Lower leg skin (tissue), 4 donors: ENCODE measurements at regions not wholly inside any gene's neighbourhood (a gene's known extent, or its start where the extent isn't known, plus 50 kb on each side); places are given as distances from the start of the nearest gene placed in this dataset.

Source experiments
- DNase-seq, 2 donors: peaks; one replicate each; pipeline ENCODE4 v3.0.0-alpha.2; 2019; ENCODE audit warnings: low spot score in 2 of 2
- H3K4me3 ChIP-seq: fragments of 200-600 bp; sonication (generic); 2 replicates; pipeline ENCODE4 v1.5.1; 2017; ENCODE audit warnings: mild to moderate bottlenecking, low read depth; ENCODE audit not compliant: poor library complexity, severe bottlenecking
- POLR2A ChIP-seq, 2 donors: fragments of 450-650 bp; IDR thresholded peaks; one replicate each; pipeline ENCODE4 v1.6.1; 2016 to 2017; ENCODE audit warnings: antibody characterized with exemption in 2 of 2, mild to moderate bottlenecking in 1 of 2, moderate library complexity in 1 of 2
- WGBS, 2 donors: methylation state at CpG; one replicate each; pipeline ENCODE4 v1.1.5; 2018; 5-methylcytosine and 5-hydroxymethylcytosine counted together
- intact Hi-C: fragments of 100-400 bp; cut with DNase I; formaldehyde crosslinking; loops from one replicate; pipeline ENCODE4 v1.15.0; 2023; ENCODE audit warnings: low total_unique reads
- TF ChIP-seq, protein P1 (sequence below), 3 donors: fragments of 450-650 bp; IDR thresholded peaks; one replicate each; pipeline ENCODE4 v1.5.1; 2016; ENCODE audit warnings: antibody characterized with exemption in 3 of 3, mild to moderate bottlenecking in 3 of 3, moderate library complexity in 2 of 3

DNA sequence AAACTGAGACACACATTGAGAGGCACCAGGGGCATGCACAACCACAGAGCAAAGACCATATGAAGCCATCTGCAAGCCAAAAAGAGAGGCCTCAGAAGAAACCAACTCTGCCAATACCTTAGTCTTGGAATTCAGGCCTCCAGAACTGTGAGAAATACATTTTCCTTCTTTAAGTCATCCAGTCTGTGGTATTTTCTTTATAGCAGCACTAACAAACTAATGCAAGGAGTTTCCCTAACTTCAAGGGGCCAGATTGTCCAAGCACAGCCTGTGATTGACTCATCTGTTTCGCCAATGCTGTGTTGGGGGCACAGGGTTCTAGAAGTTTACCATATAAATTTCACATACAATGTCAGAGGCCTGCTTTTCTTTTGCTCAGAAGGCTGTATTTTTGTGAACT is 364.6 kb downstream of the GJA1 start:
- 82 to 89% methylated on average over 1 of the region's 1 CpG for WGBS, 2 donors
- intact Hi-C loops: no loop called here
- no peak for DNase-seq
- H3K4me3 ChIP-seq: no peak overlapping the region
- no peak for TF ChIP-seq POLR2A (IDR thresholded peaks at IDR 0.05)
- TF ChIP-seq, protein P1, sequence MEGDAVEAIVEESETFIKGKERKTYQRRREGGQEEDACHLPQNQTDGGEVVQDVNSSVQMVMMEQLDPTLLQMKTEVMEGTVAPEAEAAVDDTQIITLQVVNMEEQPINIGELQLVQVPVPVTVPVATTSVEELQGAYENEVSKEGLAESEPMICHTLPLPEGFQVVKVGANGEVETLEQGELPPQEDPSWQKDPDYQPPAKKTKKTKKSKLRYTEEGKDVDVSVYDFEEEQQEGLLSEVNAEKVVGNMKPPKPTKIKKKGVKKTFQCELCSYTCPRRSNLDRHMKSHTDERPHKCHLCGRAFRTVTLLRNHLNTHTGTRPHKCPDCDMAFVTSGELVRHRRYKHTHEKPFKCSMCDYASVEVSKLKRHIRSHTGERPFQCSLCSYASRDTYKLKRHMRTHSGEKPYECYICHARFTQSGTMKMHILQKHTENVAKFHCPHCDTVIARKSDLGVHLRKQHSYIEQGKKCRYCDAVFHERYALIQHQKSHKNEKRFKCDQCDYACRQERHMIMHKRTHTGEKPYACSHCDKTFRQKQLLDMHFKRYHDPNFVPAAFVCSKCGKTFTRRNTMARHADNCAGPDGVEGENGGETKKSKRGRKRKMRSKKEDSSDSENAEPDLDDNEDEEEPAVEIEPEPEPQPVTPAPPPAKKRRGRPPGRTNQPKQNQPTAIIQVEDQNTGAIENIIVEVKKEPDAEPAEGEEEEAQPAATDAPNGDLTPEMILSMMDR (IDR thresholded peaks at IDR 0.05): no peak

DNA sequence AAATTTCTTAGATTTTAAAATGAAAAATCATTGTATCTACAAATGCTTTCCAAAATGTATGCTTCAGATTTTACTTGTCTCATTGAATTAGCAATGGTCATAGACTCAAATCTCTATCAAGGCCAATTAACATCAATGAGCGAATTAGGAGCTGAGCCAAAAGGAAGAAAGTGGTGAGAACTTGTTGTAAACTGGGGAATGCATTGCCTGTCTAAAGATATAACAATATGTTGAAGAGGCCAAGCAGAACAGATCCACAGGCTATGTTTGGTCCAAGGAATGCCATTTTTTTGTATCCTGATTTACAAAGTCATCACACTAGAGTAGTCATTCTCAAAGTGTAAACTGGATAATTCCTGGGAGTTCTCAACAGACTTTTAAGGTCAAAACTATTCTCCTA is 370.7 kb downstream of the GJA1 start:
- no peak for DNase-seq
- intact Hi-C loops: no loop called here
- WGBS, 2 donors: 93 to 94% methylated on average over 1 of the region's 1 CpG
- H3K4me3 ChIP-seq: no peak overlapping the region
- no peak for TF ChIP-seq POLR2A (IDR thresholded peaks at IDR 0.05)
- TF ChIP-seq, protein P1 (IDR thresholded peaks at IDR 0.05): no peak

DNA sequence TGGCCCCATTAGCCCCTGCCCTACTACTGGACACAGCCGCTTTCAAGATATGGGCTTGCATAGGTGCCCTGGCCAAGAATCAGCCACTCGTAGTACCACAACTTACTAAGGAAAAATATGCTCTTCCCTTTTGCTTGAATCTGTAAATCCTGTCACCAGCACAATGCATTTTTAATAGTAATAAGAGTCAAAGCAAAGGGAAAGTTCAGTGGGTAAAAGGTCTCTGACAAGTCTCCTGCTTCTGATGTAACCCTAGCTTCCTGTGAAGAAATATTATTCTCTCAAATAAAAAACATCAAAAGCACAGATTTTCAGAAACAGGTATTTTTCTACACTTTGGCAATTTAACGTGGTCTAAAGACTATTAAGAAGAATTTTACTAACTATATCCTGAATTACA is 373.8 kb downstream of the GJA1 start:
- DNase-seq: no peak
- 90 to 91% methylated on average over 3 of the region's 3 CpGs for WGBS, 2 donors
- intact Hi-C loops: no loop called here
- H3K4me3 ChIP-seq: no peak overlapping the region
- TF ChIP-seq, protein P1 (IDR thresholded peaks at IDR 0.05): no peak
- TF ChIP-seq POLR2A (IDR thresholded peaks at IDR 0.05): no peak

- DNase-seq: no peak
- intact Hi-C loops: no loop called here
- WGBS, 2 donors: 80% methylated on average over 7 of the region's 7 CpGs
- TF ChIP-seq POLR2A (IDR thresholded peaks at IDR 0.05): no peak
- no peak overlapping the region for H3K4me3 ChIP-seq
These were observed 374.9 kb downstream of the GJA1 start for GRCh38 chr6:121810158-121811032.

DNA sequence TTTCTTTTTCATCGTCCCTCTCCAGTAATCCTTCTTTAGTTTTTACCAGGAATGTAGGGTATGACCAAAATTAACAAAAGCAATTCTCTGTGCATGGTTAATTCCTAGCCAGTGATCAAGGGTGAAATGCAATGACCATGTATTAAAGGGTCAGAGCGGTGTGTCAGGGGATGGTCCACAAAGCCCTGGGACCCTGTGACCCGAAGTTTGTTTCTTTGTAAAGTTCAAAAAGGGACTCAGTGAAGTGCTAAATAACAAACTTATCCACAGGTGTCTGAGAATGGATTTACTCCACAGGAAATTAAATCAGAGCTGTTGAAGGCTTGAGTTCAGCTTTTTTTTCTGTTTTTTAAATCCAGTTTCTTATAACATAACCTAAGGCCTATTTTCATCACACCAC is 375.7 kb downstream of the GJA1 start:
- WGBS, 2 donors: 89 to 92% methylated on average over 3 of the region's 3 CpGs
- TF ChIP-seq, protein P1 (IDR thresholded peaks at IDR 0.05): no peak
- TF ChIP-seq POLR2A (IDR thresholded peaks at IDR 0.05): no peak
- intact Hi-C loops: no loop called here
- DNase-seq: no peak
- no peak overlapping the region for H3K4me3 ChIP-seq

GRCh38 chr6:121816361-121816760 is 380.9 kb downstream of the GJA1 start:
- intact Hi-C loops: no loop called here
- DNase-seq: no peak
- 47 to 53% methylated on average over 4 of the region's 4 CpGs for WGBS, 2 donors
- no peak overlapping the region for H3K4me3 ChIP-seq
- no peak for TF ChIP-seq POLR2A (IDR thresholded peaks at IDR 0.05)
- TF ChIP-seq, protein P1 (IDR thresholded peaks at IDR 0.05): no peak
